Epidermal melanocyte (primary cell): ENCODE measurements at regions not wholly inside any gene's neighbourhood (a gene's known extent, or its start where the extent isn't known, plus 50 kb on each side); places are given as distances from the start of the nearest gene placed in this dataset.
A peak's percentile ranks its signal among the peaks of the same experiment; 100 is the strongest.

ENCODE experiments used
- DNase-seq: peaks from one replicate; pipeline ENCODE4 v3.0.0; 2011; ENCODE audit warnings: low spot score; ENCODE audit not compliant: insufficient read length

GRCh38 chr1:42035205-42035829 lies 116.6 kb upstream of the HIVEP3 start:
- DNase-seq, result peak; percentile 33

- no peak for DNase-seq
Observed at GRCh38 chr1:42034426-42034825, 115.7 kb upstream of the HIVEP3 start.

- no peak for DNase-seq
Observed at GRCh38 chr1:42033629-42034028, 114.9 kb upstream of the HIVEP3 start.

GRCh38 chr1:42017730-42018129 lies 99.0 kb upstream of the HIVEP3 start:
- DNase-seq, result no peak

GRCh38 chr1:42017259-42017658 lies 98.5 kb upstream of the HIVEP3 start:
- DNase-seq, result no peak

- DNase-seq, result no peak
Observed at GRCh38 chr1:42014823-42015222, 96.1 kb upstream of the HIVEP3 start.

- peak; percentile 25 for DNase-seq
Observed at GRCh38 chr1:42013881-42014470, 95.3 kb upstream of the HIVEP3 start.

- no peak for DNase-seq
Observed at GRCh38 chr1:42012852-42013251, 94.1 kb upstream of the HIVEP3 start.

GRCh38 chr1:42010381-42010780 lies 91.7 kb upstream of the HIVEP3 start:
- no peak for DNase-seq

- no peak for DNase-seq
Observed at GRCh38 chr1:42008264-42008663, 89.5 kb upstream of the HIVEP3 start.

GRCh38 chr1:42006836-42007235 lies 88.1 kb upstream of the HIVEP3 start:
- no peak for DNase-seq

GRCh38 chr1:42006093-42006492 lies 87.4 kb upstream of the HIVEP3 start:
- no peak for DNase-seq

- DNase-seq, result no peak
Observed at GRCh38 chr1:42005530-42005929, 86.8 kb upstream of the HIVEP3 start.

- DNase-seq, result no peak
Observed at GRCh38 chr1:42004860-42005259, 86.1 kb upstream of the HIVEP3 start.

GRCh38 chr1:42004322-42004721 lies 85.6 kb upstream of the HIVEP3 start:
- DNase-seq, result no peak

- DNase-seq, result no peak
Observed at GRCh38 chr1:42003433-42003832, 84.7 kb upstream of the HIVEP3 start.

- DNase-seq, result no peak
Observed at GRCh38 chr1:42002220-42002619, 83.5 kb upstream of the HIVEP3 start.

- no peak for DNase-seq
Observed at GRCh38 chr1:42000766-42001165, 82.0 kb upstream of the HIVEP3 start.

- no peak for DNase-seq
Observed at GRCh38 chr1:41999884-42000283, 81.2 kb upstream of the HIVEP3 start.

GRCh38 chr1:41998250-41998649 lies 79.5 kb upstream of the HIVEP3 start:
- DNase-seq, result no peak

- no peak for DNase-seq
Observed at GRCh38 chr1:41997153-41997552, 78.4 kb upstream of the HIVEP3 start.

- no peak for DNase-seq
Observed at GRCh38 chr1:41995441-41996130, 76.9 kb upstream of the HIVEP3 start.
